ENCODE measurements at regions not wholly inside any gene's neighbourhood (a gene's known extent, or its start where the extent isn't known, plus 50 kb on each side); places are given as distances from the start of the nearest gene placed in this dataset.

DNA sequence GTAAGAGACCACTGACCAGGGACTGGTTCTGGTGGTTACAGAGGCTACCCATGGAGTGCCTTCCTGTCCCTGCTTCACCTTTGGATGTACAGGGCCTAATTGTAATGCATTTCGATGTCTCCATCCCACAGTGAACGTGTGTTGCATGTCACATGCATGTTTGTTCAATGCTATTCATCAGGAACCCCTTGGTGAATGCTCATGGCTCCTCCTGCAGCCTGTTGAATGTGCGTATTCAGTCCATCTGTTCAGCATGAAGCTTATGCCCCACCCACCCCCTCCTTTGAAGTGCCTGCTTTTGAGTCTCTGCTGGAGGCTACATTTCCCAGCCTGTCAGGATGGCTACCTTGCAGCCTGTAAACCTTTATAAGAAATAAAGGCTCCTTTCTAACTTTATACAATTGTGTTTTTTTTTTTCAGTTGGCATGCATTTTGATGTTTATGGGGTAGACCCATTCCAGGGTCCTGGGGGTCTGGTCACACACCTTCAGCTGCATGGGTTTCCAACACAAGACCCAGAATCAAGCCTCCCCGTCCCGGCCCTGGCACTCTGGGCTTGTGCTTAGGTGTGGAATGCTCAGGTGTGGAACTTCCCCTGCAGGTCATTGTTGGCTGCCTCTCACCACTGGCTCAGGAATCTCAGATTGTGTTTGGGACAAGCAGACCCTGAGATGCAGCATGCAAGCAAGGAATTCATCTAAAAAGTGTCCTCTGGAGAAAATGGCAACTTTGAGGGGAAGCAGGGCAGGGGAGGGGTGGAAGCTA is 238.8 kb upstream of the HDAC4 start:
- TF ChIP-seq GATA3 (IDR thresholded peaks at IDR 0.05; ENCODE audit: low read depth, low read length) (no peak), GATA2 (IDR thresholded peaks at IDR 0.05; ENCODE audit: low read depth, low read length) (no peak)

Data from SH-SY5Y (cell line).